K562 (cell line): ENCODE measurements at regions not wholly inside any gene's neighbourhood (a gene's known extent, or its start where the extent isn't known, plus 50 kb on each side); places are given as distances from the start of the nearest gene placed in this dataset.

ENCODE experiments used
- AFF4 ChIP-seq: sonication (generic); formaldehyde crosslinking; IDR thresholded peaks from 2 replicates; pipeline ENCODE4 v1.8.0; 2023; ENCODE audit warnings: mild to moderate bottlenecking, missing genetic modification reagents
- CEBPZ ChIP-seq: fragments of 150-350 bp; IDR thresholded peaks from 2 replicates; pipeline ENCODE4 v1.6.1; 2014; ENCODE audit warnings: low read depth, mild to moderate bottlenecking, low read length, borderline replicate concordance
- DEAF1 ChIP-seq: fragments of 450-650 bp; formaldehyde crosslinking; IDR thresholded peaks from 2 replicates; pipeline ENCODE4 v1.4.0; 2020; ENCODE audit warnings: mild to moderate bottlenecking, moderate library complexity
- HES1 ChIP-seq: fragments of 450-650 bp; IDR thresholded peaks from 2 replicates; pipeline ENCODE4 v1.6.1; 2016; ENCODE audit warnings: low read depth, mild to moderate bottlenecking, moderate library complexity
- HMG20B ChIP-seq: fragments of 250-450 bp; sonication (Bioruptor Pico); IDR thresholded peaks from 2 replicates; pipeline ENCODE4 v1.5.0; 2021; ENCODE audit warnings: mild to moderate bottlenecking
- MTA1 ChIP-seq: fragments of 450-650 bp; IDR thresholded peaks from 2 replicates; pipeline ENCODE4 v1.6.1; 2017; ENCODE audit warnings: borderline replicate concordance
- PURB ChIP-seq: sonication (generic); formaldehyde crosslinking; IDR thresholded peaks from 2 replicates; pipeline ENCODE4 v1.9.0; 2021; ENCODE audit warnings: low read depth, mild to moderate bottlenecking, missing genetic modification reagents
- SP1 ChIP-seq: sonication (generic); formaldehyde crosslinking; IDR thresholded peaks from 2 replicates; pipeline ENCODE4 v1.8.1; 2022; ENCODE audit warnings: mild to moderate bottlenecking, missing genetic modification reagents
- ZFX ChIP-seq: sonication (generic); formaldehyde crosslinking; IDR thresholded peaks from 2 replicates; pipeline ENCODE4 v1.8.0; 2022; ENCODE audit warnings: mild to moderate bottlenecking, missing genetic modification reagents, moderate library complexity
- ZNF518B ChIP-seq: fragments of 250-450 bp; sonication (Bioruptor Pico); IDR thresholded peaks from 2 replicates; pipeline ENCODE4 v1.5.0; 2021; ENCODE audit warnings: mild to moderate bottlenecking, moderate library complexity

- TF ChIP-seq PURB (CRISPR knock-in tag) (no peak), MTA1 (peak; percentile 56; the same call in 1 of the 2 replicates), ZNF518B (no peak), ZFX (CRISPR knock-in tag) (no peak), AFF4 (CRISPR knock-in tag) (no peak), SP1 (CRISPR knock-in tag) (no peak), HMG20B (CRISPR knock-in tag) (no peak), CEBPZ (no peak), DEAF1 (CRISPR knock-in tag) (no peak), HES1 (no peak)
Measured at GRCh38 chr20:36093025-36093803, 61.3 kb upstream of the EPB41L1 start (continued).
